ENCODE measurements at regions not wholly inside any gene's neighbourhood (a gene's known extent, or its start where the extent isn't known, plus 50 kb on each side); places are given as distances from the start of the nearest gene placed in this dataset.

DNA sequence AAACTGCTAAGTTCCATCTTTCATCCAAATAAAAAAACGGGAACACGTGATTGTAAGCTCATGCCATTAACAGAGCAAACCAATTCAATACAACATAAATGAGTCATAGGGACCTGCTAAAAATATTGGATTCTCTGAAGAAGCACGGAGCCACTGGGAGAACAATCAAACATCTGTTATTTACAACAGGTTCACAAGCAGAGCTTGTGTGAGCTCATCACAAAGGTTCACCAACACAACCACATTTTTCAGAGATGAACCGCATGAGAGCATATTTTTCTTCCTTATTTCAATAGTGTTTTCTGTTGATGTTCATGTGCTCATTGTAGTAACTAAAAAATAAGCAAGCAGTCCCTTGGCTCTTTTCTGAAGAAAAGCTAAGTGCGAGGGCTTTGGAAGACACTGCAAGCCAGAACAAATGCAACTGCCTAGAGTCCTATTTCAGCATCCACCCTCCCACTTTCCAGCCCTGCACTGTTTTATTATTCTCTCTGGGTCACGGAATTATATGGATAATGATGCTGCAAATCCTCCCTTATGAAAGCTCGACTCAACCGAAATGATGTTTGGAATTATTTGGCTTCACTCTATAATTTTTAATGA, 545.8 kb downstream of the LIG4 start:
- no peaks in the 10 kb centered on the region for H3K9me3 ChIP-seq
- no peak overlapping the region for H3K4me3 ChIP-seq
- 58% methylated on average over 8 of the region's 8 CpGs for WGBS (ENCODE audit: insufficient coverage, low coverage, low lambda C conversion rate, missing lambda C conversion rate)
- no peaks in the 10 kb centered on the region for H3K4me1 ChIP-seq
- H3K27me3 ChIP-seq = no peaks in the 10 kb centered on the region
- TF ChIP-seq, protein P1, sequence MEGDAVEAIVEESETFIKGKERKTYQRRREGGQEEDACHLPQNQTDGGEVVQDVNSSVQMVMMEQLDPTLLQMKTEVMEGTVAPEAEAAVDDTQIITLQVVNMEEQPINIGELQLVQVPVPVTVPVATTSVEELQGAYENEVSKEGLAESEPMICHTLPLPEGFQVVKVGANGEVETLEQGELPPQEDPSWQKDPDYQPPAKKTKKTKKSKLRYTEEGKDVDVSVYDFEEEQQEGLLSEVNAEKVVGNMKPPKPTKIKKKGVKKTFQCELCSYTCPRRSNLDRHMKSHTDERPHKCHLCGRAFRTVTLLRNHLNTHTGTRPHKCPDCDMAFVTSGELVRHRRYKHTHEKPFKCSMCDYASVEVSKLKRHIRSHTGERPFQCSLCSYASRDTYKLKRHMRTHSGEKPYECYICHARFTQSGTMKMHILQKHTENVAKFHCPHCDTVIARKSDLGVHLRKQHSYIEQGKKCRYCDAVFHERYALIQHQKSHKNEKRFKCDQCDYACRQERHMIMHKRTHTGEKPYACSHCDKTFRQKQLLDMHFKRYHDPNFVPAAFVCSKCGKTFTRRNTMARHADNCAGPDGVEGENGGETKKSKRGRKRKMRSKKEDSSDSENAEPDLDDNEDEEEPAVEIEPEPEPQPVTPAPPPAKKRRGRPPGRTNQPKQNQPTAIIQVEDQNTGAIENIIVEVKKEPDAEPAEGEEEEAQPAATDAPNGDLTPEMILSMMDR (IDR thresholded peaks at IDR 0.05) = no peak
- TF ChIP-seq POLR2A (IDR thresholded peaks at IDR 0.05) = no peak
- DNase-seq (no peak), ATAC-seq (no peak)
- H3K27ac ChIP-seq = no peak overlapping the region
- H3K36me3 ChIP-seq = no peaks in the 10 kb centered on the region
- intact Hi-C loops (cut with DNase I) = no loop called here

DNA sequence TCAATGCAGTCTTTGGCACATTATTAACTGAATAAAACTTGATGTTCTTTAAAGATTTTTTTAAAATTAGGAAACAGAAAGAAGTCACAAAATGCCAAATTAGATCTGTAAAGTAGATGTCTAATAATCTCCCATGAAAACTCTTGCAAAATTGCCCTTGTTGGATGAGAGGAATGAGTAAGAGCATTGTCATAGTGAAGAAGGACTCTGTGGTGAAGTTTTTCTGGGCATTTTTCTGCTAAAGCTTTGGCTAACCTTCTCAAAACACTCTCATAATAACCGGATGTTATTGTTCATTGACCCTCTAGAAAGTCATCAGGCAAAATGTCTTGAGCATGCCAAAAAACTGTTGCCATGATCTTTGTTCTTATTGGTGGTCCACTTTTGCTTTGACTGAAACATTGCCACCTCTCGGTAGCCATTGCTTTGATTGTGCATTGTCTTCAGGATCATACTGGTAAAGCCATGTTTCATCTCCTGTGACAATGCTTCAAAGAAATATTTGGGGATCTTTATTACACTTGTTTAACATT, 549.3 kb downstream of the LIG4 start:
- no peak overlapping the region for H3K27ac ChIP-seq
- H3K4me3 ChIP-seq = no peak overlapping the region
- H3K36me3 ChIP-seq = no peaks in the 10 kb centered on the region
- DNase-seq (no peak), ATAC-seq (no peak)
- H3K27me3 ChIP-seq = no peaks in the 10 kb centered on the region
- no peaks in the 10 kb centered on the region for H3K9me3 ChIP-seq
- WGBS (ENCODE audit: insufficient coverage, low coverage, low lambda C conversion rate, missing lambda C conversion rate) = 52% methylated on average over 2 of the region's 2 CpGs
- intact Hi-C loops (cut with DNase I) = no loop called here
- H3K4me1 ChIP-seq = no peaks in the 10 kb centered on the region
- TF ChIP-seq, protein P1 (IDR thresholded peaks at IDR 0.05) = no peak
- TF ChIP-seq POLR2A (IDR thresholded peaks at IDR 0.05) = no peak

DNA sequence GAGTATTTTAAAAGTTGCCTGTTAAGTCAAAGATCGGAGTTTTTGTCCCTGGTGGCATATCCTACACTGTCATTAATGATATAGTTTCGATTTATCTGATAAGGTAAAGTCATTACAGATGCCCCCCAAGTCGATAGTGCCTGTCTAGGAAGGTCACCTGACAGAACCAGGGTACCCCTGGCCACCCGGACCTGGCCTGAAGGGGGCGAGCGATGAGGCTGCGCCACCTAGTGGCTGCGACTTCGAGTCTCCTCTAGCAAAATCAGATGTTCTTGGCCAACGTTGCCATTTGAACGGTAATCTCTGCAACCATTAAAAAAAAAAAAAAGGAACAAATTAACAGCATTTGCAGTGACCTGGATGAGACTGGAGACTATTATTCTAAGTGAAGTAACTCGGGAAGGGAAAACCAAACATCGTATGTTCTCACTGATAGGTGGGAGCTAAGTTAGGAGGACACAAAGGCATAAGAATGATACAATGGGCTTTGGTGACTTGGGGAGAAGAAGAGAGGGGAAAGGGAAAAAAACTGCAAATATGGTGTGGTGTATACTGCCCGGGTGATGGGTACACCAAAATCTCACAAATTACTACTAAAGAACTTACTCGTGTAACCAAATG, 565.1 kb downstream of the LIG4 start:
- WGBS (ENCODE audit: insufficient coverage, low coverage, low lambda C conversion rate, missing lambda C conversion rate) = 17% methylated on average over 15 of the region's 15 CpGs
- no peak for TF ChIP-seq POLR2A (IDR thresholded peaks at IDR 0.05)
- TF ChIP-seq, protein P1 (IDR thresholded peaks at IDR 0.05) = peak; percentile 50 to 81 (median 70)
- H3K4me3 ChIP-seq = no peak overlapping the region
- ATAC-seq (peak; percentile 72 to 74 (median 74)), DNase-seq (peak; percentile 49 to 56 (median 50))
- intact Hi-C loops (cut with DNase I) = no loop called here
- no peaks in the 10 kb centered on the region for H3K36me3 ChIP-seq
- no peaks in the 10 kb centered on the region for H3K4me1 ChIP-seq
- no peak overlapping the region for H3K27ac ChIP-seq
- no peaks in the 10 kb centered on the region for H3K27me3 ChIP-seq
- no peaks in the 10 kb centered on the region for H3K9me3 ChIP-seq

DNA sequence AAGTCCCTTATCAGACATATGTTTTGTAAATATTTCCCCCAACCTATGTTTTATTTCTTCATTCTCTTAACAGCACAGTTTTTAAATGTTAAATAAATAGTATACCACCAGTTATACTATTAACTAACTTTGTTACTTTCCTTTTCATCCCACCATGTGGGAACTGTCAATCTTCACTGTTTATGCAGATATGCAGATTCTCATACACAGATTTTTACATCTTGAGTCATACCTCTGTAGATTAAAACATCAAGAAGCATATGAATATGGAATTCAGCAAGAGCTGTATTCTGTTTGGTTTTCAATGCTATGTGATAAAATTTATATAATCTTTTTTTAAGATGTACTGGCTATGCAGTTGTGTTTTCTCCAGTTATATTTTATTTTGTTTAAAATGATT, 566.3 kb downstream of the LIG4 start:
- Histone ChIP-seq H3K4me1 (no peaks in the 10 kb centered on the region), H3K4me3 (no peak overlapping the region), H3K9me3 (no peaks in the 10 kb centered on the region), H3K27me3 (no peaks in the 10 kb centered on the region), H3K36me3 (no peaks in the 10 kb centered on the region), H3K27ac (no peak overlapping the region)
- TF ChIP-seq POLR2A (IDR thresholded peaks at IDR 0.05) = no peak
- TF ChIP-seq, protein P1 (IDR thresholded peaks at IDR 0.05) = no peak
- intact Hi-C loops (cut with DNase I) = no loop called here
- DNase-seq (no peak), ATAC-seq (no peak)
